H1 (cell line): ENCODE measurements at regions not wholly inside any gene's neighbourhood (a gene's known extent, or its start where the extent isn't known, plus 50 kb on each side); places are given as distances from the start of the nearest gene placed in this dataset.

ENCODE experiments used
- CTCF ChIA-PET: fragments of 300-600 bp; sonication (Branson Sonifier 250); formaldehyde crosslinking; loops from one replicate; lab custom pipeline; 2021; ENCODE audit not compliant: partially characterized antibody; lab: Charles Lee
- POLR2A ChIA-PET: fragments of 300-600 bp; sonication (Branson Sonifier 250); formaldehyde crosslinking; loops from one replicate; lab custom pipeline; 2021; ENCODE audit warnings: inconsistent platforms; ENCODE audit not compliant: partially characterized antibody; lab: Charles Lee
- DNase-seq, 2 experiments: peaks; one replicate each; pipeline versions ENCODE4 v3.0.0 to v3.0.0-alpha.2; 2010 to 2022; ENCODE audit warnings: low spot score in 2 of 2, low read depth in 1 of 2, mixed read lengths in 1 of 2
- FAIRE-seq: peaks from 2 replicates; lab custom pipeline; 2011; peaks lifted over from hg19 to GRCh38; lab: Jason Lieb, UNC
- H2AFZ ChIP-seq: 2 replicates; pipeline ENCODE4 v1.8.1; 2012; ENCODE audit warnings: low read length, inconsistent platforms
- H2AK5ac ChIP-seq: 2 replicates; pipeline ENCODE4 v1.6.1; 2013; ENCODE audit warnings: low read depth, low read length
- H2BK120ac ChIP-seq: replicated peaks from 2 replicates; pipeline ENCODE3; 2013; ENCODE audit warnings: low read depth, low read length, inconsistent platforms
- H2BK12ac ChIP-seq: 2 replicates; pipeline ENCODE4 v1.6.1; 2013; ENCODE audit warnings: low read depth, low read length
- H2BK15ac ChIP-seq: 2 replicates; pipeline ENCODE4 v1.6.1; 2013; ENCODE audit warnings: low read length
- H2BK20ac ChIP-seq: 2 replicates; pipeline ENCODE4 v1.6.1; 2013; ENCODE audit warnings: low read length
- H2BK5ac ChIP-seq: 2 replicates; pipeline ENCODE4 v1.6.1; 2013; ENCODE audit warnings: low read depth, low read length
- H3K14ac ChIP-seq: 2 replicates; pipeline ENCODE4 v1.6.1; 2013; ENCODE audit warnings: inconsistent platforms; ENCODE audit not compliant: insufficient read length
- H3K18ac ChIP-seq: 2 replicates; pipeline ENCODE4 v1.6.1; 2013; ENCODE audit warnings: low read length; ENCODE audit errors: extremely low read depth
- H3K23ac ChIP-seq: 2 replicates; pipeline ENCODE4 v1.6.1; 2013; ENCODE audit warnings: inconsistent platforms; ENCODE audit not compliant: insufficient read length
- H3K23me2 ChIP-seq: 2 replicates; pipeline ENCODE4 v1.6.1; 2013; ENCODE audit warnings: low read depth, low read length
- H3K27ac ChIP-seq: 2 replicates; pipeline ENCODE4 v1.6.1; 2011; ENCODE audit warnings: low read depth, low read length, inconsistent platforms
- H3K27me3 ChIP-seq, 4 experiments: replicated peaks in 1 of 4; 1 replicate in 1 of 4; 2 replicates in 3 of 4; pipeline versions ENCODE4 v1.6.1 to v1.8.1; 2011 to 2013; ENCODE audit warnings: low read length in 3 of 4, mild to moderate bottlenecking in 3 of 4, inconsistent platforms in 2 of 4, mixed read lengths in 2 of 4, moderate library complexity in 1 of 4; ENCODE audit not compliant: control insufficient read depth in 3 of 4, insufficient read depth in 3 of 4; ENCODE audit errors: extremely low read depth in 1 of 4
- H3K36me3 ChIP-seq, 4 experiments: 2 replicates each; pipeline versions ENCODE4 v1.6.1 to v1.8.1; 2011 to 2013; ENCODE audit warnings: mild to moderate bottlenecking in 4 of 4, low read length in 3 of 4, moderate library complexity in 2 of 4, control low read depth in 1 of 4, inconsistent platforms in 1 of 4; ENCODE audit not compliant: insufficient read depth in 4 of 4, control insufficient read depth in 2 of 4
- H3K4ac ChIP-seq: replicated peaks from 2 replicates; pipeline ENCODE3; 2013; ENCODE audit warnings: low read length, low read depth, mixed read lengths, inconsistent platforms; ENCODE audit not compliant: insufficient read length
- H3K4me1 ChIP-seq, 4 experiments: replicated peaks in 1 of 4; 1 replicate in 1 of 4; 2 replicates in 3 of 4; pipeline versions ENCODE4 v1.6.1 to v1.8.1; 2011 to 2013; ENCODE audit warnings: low read length in 3 of 4, inconsistent platforms in 2 of 4, mixed read lengths in 1 of 4; ENCODE audit not compliant: insufficient read depth in 4 of 4, control insufficient read depth in 3 of 4
- H3K4me2 ChIP-seq, 2 experiments: 2 replicates each; pipeline versions ENCODE4 v1.6.1 to v1.8.1; 2011 to 2013; ENCODE audit warnings: low read depth in 2 of 2, low read length in 2 of 2, control low read depth in 1 of 2, inconsistent platforms in 1 of 2, mild to moderate bottlenecking in 1 of 2; ENCODE audit not compliant: insufficient read depth in 1 of 2
- H3K4me3 ChIP-seq, 4 experiments: fragments of 200-600, 300-600 bp in 1 of 4; sonication (generic), shearing (Covaris generic), sonication (Bioruptor Twin) in 1 of 4; 2 replicates each; pipeline versions ENCODE4 v1.5.1 to v1.8.1; 2011 to 2016; ENCODE audit warnings: low read length in 4 of 4, low read depth in 3 of 4, control low read depth in 2 of 4, inconsistent platforms in 2 of 4, mild to moderate bottlenecking in 2 of 4, mixed read lengths in 1 of 4, moderate library complexity in 1 of 4; ENCODE audit not compliant: insufficient read depth in 2 of 4; ENCODE audit errors: extremely low read depth in 1 of 4
- H3K56ac ChIP-seq: replicated peaks from 2 replicates; pipeline ENCODE3; 2013; ENCODE audit warnings: low read depth, mild to moderate bottlenecking, mixed read lengths, low read length, inconsistent platforms; ENCODE audit not compliant: insufficient read length
- H3K79me1 ChIP-seq: 2 replicates; pipeline ENCODE4 v1.6.1; 2013; ENCODE audit warnings: low read depth, low read length, control low read depth
- H3K79me2 ChIP-seq, 2 experiments: 2 replicates each; pipeline versions ENCODE4 v1.6.1 to v1.8.1; 2012 to 2013; ENCODE audit warnings: low read length in 2 of 2, mild to moderate bottlenecking in 2 of 2, inconsistent platforms in 1 of 2; ENCODE audit not compliant: insufficient read depth in 2 of 2, control insufficient read depth in 1 of 2
- H3K9ac ChIP-seq, 4 experiments: replicated peaks in 1 of 4; 1 replicate in 1 of 4; 2 replicates in 3 of 4; pipeline versions ENCODE4 v1.6.1 to v1.8.1; 2011 to 2013; ENCODE audit warnings: low read depth in 3 of 4, low read length in 3 of 4, control low read depth in 2 of 4, mild to moderate bottlenecking in 2 of 4, moderate library complexity in 2 of 4, inconsistent platforms in 1 of 4; ENCODE audit errors: extremely low read depth in 1 of 4
- H3K9me3 ChIP-seq, 2 experiments: 2 replicates each; pipeline versions ENCODE4 v1.6.1 to v1.8.1; 2012 to 2013; ENCODE audit warnings: mild to moderate bottlenecking in 2 of 2, moderate library complexity in 2 of 2, control low read depth in 1 of 2, inconsistent platforms in 1 of 2, low read depth in 1 of 2, low read length in 1 of 2, mixed read lengths in 1 of 2; ENCODE audit not compliant: insufficient read depth in 2 of 2
- H4K20me1 ChIP-seq, 2 experiments: replicated peaks in 1 of 2; 2 replicates each; pipeline versions ENCODE3 to v1.8.1; 2011 to 2013; ENCODE audit warnings: inconsistent platforms in 2 of 2, low read length in 2 of 2, mild to moderate bottlenecking in 1 of 2; ENCODE audit not compliant: insufficient read depth in 2 of 2, control insufficient read depth in 1 of 2
- H4K5ac ChIP-seq: 2 replicates; pipeline ENCODE4 v1.6.1; 2013; ENCODE audit warnings: low read length, low read depth, mixed read lengths, inconsistent platforms; ENCODE audit not compliant: insufficient read length
- H4K8ac ChIP-seq: 2 replicates; pipeline ENCODE4 v1.8.0; 2013; ENCODE audit warnings: mild to moderate bottlenecking, moderate library complexity, low read length, inconsistent platforms; ENCODE audit not compliant: insufficient read depth; ENCODE audit errors: extremely low read depth
- H4K91ac ChIP-seq: replicated peaks from 2 replicates; pipeline ENCODE3; 2013; ENCODE audit warnings: low read length, mixed read lengths, inconsistent platforms; ENCODE audit not compliant: insufficient read length
- SP2 ChIP-seq: IDR thresholded peaks from 2 replicates; pipeline ENCODE4 v1.6.1; 2012; ENCODE audit warnings: mild to moderate bottlenecking, low read length, inconsistent platforms
- WGBS, 2 experiments: shearing (Covaris generic) in 1 of 2; methylation state at CpG; one replicate each; pipeline versions ENCODE4 v1.1.6 to v1.1.7; 2013 to 2015; ENCODE audit warnings: low lambda C conversion rate in 2 of 2, mixed read lengths in 2 of 2, inconsistent platforms in 1 of 2, low coverage in 1 of 2, missing lambda C conversion rate in 1 of 2; ENCODE audit not compliant: insufficient replicate concordance in 2 of 2, insufficient coverage in 1 of 2, insufficient read length in 1 of 2; ENCODE audit errors: extremely low coverage in 1 of 2, missing lambda C conversion rate in 1 of 2; 5-methylcytosine and 5-hydroxymethylcytosine counted together

- FAIRE-seq (no peak), DNase-seq (no peak)
- CTCF ChIA-PET = interaction anchor here (0.6 kb wide), 1 partner anchor 983 kb away, joined by 3 read pairs; no protein-coding TSS in a partner anchor
- H3K4ac ChIP-seq = no peak overlapping the region
- H2AFZ ChIP-seq = no peak overlapping the region
- no peaks in the 10 kb centered on the region for H3K79me1 ChIP-seq
- 86% methylated on average over 3 of the region's 3 CpGs; no CpG with 5 or more reads in 1 of the 2 experiments for WGBS, 2 experiments
- no peaks in the 10 kb centered on the region for H3K79me2 ChIP-seq
- no peak overlapping the region for H3K18ac ChIP-seq
- H3K23me2 ChIP-seq = no peaks in the 10 kb centered on the region
- H3K27me3 ChIP-seq = no peaks in the 10 kb centered on the region
- H3K9ac ChIP-seq = no peak overlapping the region
- no peak overlapping the region for H4K8ac ChIP-seq
- no peak overlapping the region for H3K23ac ChIP-seq
- no peak overlapping the region for H3K27ac ChIP-seq
- no peak overlapping the region for H2BK5ac ChIP-seq
- POLR2A ChIA-PET = no interaction called here
- no peak overlapping the region for H2BK12ac ChIP-seq
- H2BK120ac ChIP-seq = no peak overlapping the region
- no peak overlapping the region for H3K56ac ChIP-seq
- no peak overlapping the region for H2BK15ac ChIP-seq
- H4K5ac ChIP-seq = no peak overlapping the region
- H3K4me3 ChIP-seq = no peak overlapping the region
- H3K4me1 ChIP-seq = no peaks in the 10 kb centered on the region
- no peaks in the 10 kb centered on the region for H4K20me1 ChIP-seq
- H2BK20ac ChIP-seq = no peak overlapping the region
- no peak overlapping the region for H3K14ac ChIP-seq
- H2AK5ac ChIP-seq = no peak overlapping the region
- H3K36me3 ChIP-seq = no peaks in the 10 kb centered on the region
- no peak overlapping the region for H3K4me2 ChIP-seq
- peaks cover 10 to 13% of the 10 kb centered on the region in 2 experiments; a peak in 3 of 4 replicates for H3K9me3 ChIP-seq
- TF ChIP-seq SP2 = no peak
- no peak overlapping the region for H4K91ac ChIP-seq
Measured at GRCh38 chr9:22512495-22512894, 65.9 kb downstream of the DMRTA1 start.
